ENCODE measurements at regions not wholly inside any gene's neighbourhood (a gene's known extent, or its start where the extent isn't known, plus 50 kb on each side); places are given as distances from the start of the nearest gene placed in this dataset.

GRCh38 chr9:21692390-21692789, 110.0 kb upstream of the MTAP start:
- no peak for TF ChIP-seq CTCF (IDR thresholded peaks at IDR 0.05)
- no peak for TF ChIP-seq POLR2A (IDR thresholded peaks at IDR 0.05)

All from adrenal gland (tissue), 5 donors.